GM13976 (cell line): ENCODE measurements at regions not wholly inside any gene's neighbourhood (a gene's known extent, or its start where the extent isn't known, plus 50 kb on each side); places are given as distances from the start of the nearest gene placed in this dataset.

Experiments used
- DNase-seq: peaks from one replicate; pipeline ENCODE4 v3.0.0; 2012; ENCODE audit warnings: low spot score
- CTCF ChIP-seq: IDR thresholded peaks from 2 replicates; pipeline ENCODE4 v1.5.1; 2012; ENCODE audit warnings: borderline replicate concordance, mild to moderate bottlenecking; ENCODE audit not compliant: insufficient read depth; ENCODE audit errors: extremely low read depth, missing control alignments, control extremely low read depth
- in situ Hi-C: fragments of 300-500 bp; cut with MboI; formaldehyde crosslinking; loops from one replicate; pipeline ENCODE4 v1.12.0; 2022; ENCODE audit warnings: low sequenced_read_pairs, mixed read lengths, inconsistent platforms; ENCODE audit not compliant: unreplicated experiment

DNA sequence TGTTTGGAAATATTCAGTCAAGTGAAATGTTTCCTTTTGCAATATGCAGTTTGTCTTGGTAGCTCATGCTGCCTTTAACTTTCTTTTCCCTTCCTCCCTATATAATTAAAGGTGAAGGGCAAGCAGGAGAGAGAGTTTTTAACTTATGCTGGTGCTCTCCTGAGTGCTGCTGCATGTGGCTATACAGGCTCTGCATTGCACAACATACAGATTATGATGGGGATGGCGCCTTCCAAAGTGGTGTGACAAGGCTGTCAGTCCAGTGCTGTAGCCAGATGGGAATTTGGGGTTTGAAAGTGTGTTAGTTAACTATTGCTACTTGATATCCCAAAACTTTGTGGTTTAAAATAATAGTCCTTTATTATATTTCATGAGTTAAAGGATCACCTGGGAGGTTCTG is 199.0 kb downstream of the ATP23 start:
- in situ Hi-C loops, result no loop called here
- TF ChIP-seq CTCF, result no peak
- no peak for DNase-seq

DNA sequence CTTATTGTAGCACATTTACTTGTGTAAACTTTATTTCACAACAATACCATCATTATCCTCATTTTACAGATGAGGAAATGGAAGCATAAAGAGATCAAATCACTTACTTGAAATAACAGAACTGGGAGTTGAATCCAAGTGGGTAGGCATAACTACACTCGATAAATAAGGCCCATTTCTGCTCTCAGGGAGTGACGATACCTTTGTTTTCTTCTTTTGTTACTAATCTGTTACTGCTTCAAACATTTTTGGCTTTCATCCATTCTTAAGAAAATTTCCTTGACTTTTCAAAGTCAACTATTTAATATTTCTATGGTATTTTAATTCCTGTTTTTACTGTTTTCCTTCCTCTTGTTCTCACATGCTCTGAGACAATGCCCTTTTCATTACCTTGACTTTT is 201.6 kb downstream of the ATP23 start:
- in situ Hi-C loops, result no loop called here
- no peak for DNase-seq

GRCh38 chr12:58143498-58143995 is 202.2 kb downstream of the ATP23 start:
- in situ Hi-C loops, result no loop called here
- no peak for TF ChIP-seq CTCF

More for the DNA sequence above, 201.6 kb downstream of the ATP23 start:
- no peak for TF ChIP-seq CTCF

DNA sequence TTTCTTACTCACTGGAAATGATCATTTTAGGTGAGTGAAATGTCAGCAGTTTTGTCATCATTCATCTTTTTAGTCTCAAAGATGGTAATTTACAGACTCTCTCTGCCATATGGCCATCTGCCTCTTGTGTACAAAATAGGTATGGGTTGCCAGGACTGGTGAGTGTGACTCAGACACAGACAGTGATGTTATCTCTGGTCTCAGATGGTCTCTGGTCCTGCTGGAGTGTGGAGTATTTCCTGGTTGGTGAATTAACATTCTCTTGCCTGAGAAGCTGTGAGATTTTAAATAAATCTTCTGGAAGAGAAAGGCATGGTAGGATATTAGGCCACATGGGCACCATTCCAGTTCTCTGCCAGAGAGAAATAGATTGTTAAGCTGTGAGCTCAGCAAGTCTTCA is 207.0 kb downstream of the ATP23 start:
- in situ Hi-C loops, result no loop called here
- no peak for TF ChIP-seq CTCF
- no peak for DNase-seq

More at GRCh38 chr12:58143498-58143995, 202.2 kb downstream of the ATP23 start:
- no peak for DNase-seq

GRCh38 chr12:58148976-58149375 is 207.6 kb downstream of the ATP23 start:
- in situ Hi-C loops, result no loop called here
- no peak for DNase-seq
- no peak for TF ChIP-seq CTCF

DNA sequence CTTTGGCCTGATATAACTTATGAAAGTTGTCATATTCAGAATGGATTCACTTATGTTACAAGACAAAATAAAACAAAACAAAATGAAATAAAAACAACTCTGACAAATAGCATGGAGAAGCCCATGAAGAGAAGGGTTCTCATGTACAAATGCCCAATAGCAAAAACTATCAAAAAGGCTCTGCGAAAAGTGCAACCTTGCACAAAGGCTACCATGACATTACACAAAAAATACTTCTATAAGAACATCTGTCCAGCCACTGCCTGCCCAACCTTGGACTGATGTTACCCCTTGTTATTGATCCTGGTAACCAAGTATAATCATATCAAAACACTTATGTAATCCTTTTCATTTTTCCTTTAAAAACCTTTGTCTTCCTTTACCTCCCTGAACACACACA is 213.0 kb downstream of the ATP23 start:
- no peak for DNase-seq
- no peak for TF ChIP-seq CTCF
- in situ Hi-C loops, result no loop called here

GRCh38 chr12:58156697-58157096 is 215.3 kb downstream of the ATP23 start:
- in situ Hi-C loops, result no loop called here
- no peak for TF ChIP-seq CTCF
- DNase-seq, result no peak
